SK-N-SH (cell line): ENCODE measurements at regions not wholly inside any gene's neighbourhood (a gene's known extent, or its start where the extent isn't known, plus 50 kb on each side); places are given as distances from the start of the nearest gene placed in this dataset.

ENCODE experiments used
- CTCF ChIA-PET: fragments of 300-600, 350-600 bp; formaldehyde crosslinking; extraction: SDS; loops from one replicate; lab custom pipeline; 2021; lab: Yijun Ruan, JAX
- POLR2A ChIA-PET: fragments of 350-600 bp; sonication (Branson Sonifier 250); formaldehyde crosslinking; extraction: SDS; loops from one replicate; lab custom pipeline; 2020; ENCODE audit warnings: antibody characterized with exemption, inconsistent platforms; lab: Yijun Ruan, JAX
- DNase-seq: peaks from one replicate; pipeline ENCODE4 v3.0.0; 2012
- H2AFZ ChIP-seq: fragments of 200-600 bp; sonication (generic); 2 replicates; pipeline ENCODE4 v1.8.1; 2016; ENCODE audit warnings: antibody characterized with exemption, mild to moderate bottlenecking, low read depth
- H3F3A ChIP-seq: fragments of 200-600 bp; sonication (generic); replicated peaks from 2 replicates; pipeline ENCODE3; 2016; ENCODE audit warnings: antibody characterized with exemption, mild to moderate bottlenecking; ENCODE audit not compliant: insufficient read depth
- H3K27ac ChIP-seq, 2 experiments: fragments of 200-500 bp in 1 of 2; fragments of 200-600 bp in 1 of 2; sonication (Bioruptor generic) in 1 of 2; sonication (generic), shearing (Covaris generic) in 1 of 2; 2 replicates each; pipeline versions ENCODE4 v1.5.1 to v1.6.1; 2014 to 2016; ENCODE audit warnings: low read depth in 2 of 2, inconsistent platforms in 1 of 2, low read length in 1 of 2, mild to moderate bottlenecking in 1 of 2, mixed read lengths in 1 of 2
- H3K27me3 ChIP-seq: fragments of 200-600 bp; sonication (generic), shearing (Covaris generic); 2 replicates; pipeline ENCODE4 v1.6.1; 2016; ENCODE audit warnings: mixed run types; ENCODE audit not compliant: insufficient read depth
- H3K36me3 ChIP-seq, 2 experiments: fragments of 200-500 bp in 1 of 2; fragments of 200-600 bp in 1 of 2; sonication (Bioruptor generic) in 1 of 2; sonication (generic) in 1 of 2; replicated peaks in 1 of 2; 2 replicates each; pipeline versions ENCODE3 to v1.5.1; 2014 to 2016; ENCODE audit warnings: low read length in 1 of 2, mild to moderate bottlenecking in 1 of 2; ENCODE audit not compliant: insufficient read depth in 2 of 2, control insufficient read depth in 1 of 2
- H3K4me1 ChIP-seq, 2 experiments: fragments of 200-500 bp in 1 of 2; fragments of 200-600 bp in 1 of 2; sonication (Bioruptor generic) in 1 of 2; sonication (generic), shearing (Covaris generic) in 1 of 2; 2 replicates each; pipeline versions ENCODE4 v1.5.1 to v1.6.1; 2014 to 2016; ENCODE audit warnings: low read depth in 1 of 2, low read length in 1 of 2, mixed run types in 1 of 2; ENCODE audit not compliant: insufficient read depth in 2 of 2, control insufficient read depth in 1 of 2
- H3K4me2 ChIP-seq: fragments of 200-600 bp; sonication (generic), shearing (Covaris generic); 2 replicates; pipeline ENCODE4 v1.6.1; 2017; ENCODE audit warnings: mixed run types
- H3K4me3 ChIP-seq, 2 experiments: fragments of 200-500 bp in 1 of 2; fragments of 200-600 bp in 1 of 2; sonication (Bioruptor generic) in 1 of 2; sonication (generic), shearing (Covaris generic) in 1 of 2; 2 replicates each; pipeline versions ENCODE4 v1.5.1 to v1.8.1; 2014 to 2016; ENCODE audit warnings: low read depth in 2 of 2, inconsistent platforms in 1 of 2, low read length in 1 of 2, mild to moderate bottlenecking in 1 of 2, mixed read lengths in 1 of 2, moderate library complexity in 1 of 2
- H3K79me2 ChIP-seq: fragments of 200-600 bp; sonication (generic); 2 replicates; pipeline ENCODE4 v1.8.1; 2017; ENCODE audit warnings: mild to moderate bottlenecking; ENCODE audit not compliant: insufficient read depth
- H3K9ac ChIP-seq: fragments of 200-600 bp; sonication (generic); 2 replicates; pipeline ENCODE4 v1.6.1; 2017; ENCODE audit warnings: mixed run types
- H3K9me2 ChIP-seq: fragments of 200-600 bp; sonication (generic); 2 replicates; pipeline ENCODE4 v1.6.1; 2017; ENCODE audit warnings: mixed run types
- H3K9me3 ChIP-seq: fragments of 200-600 bp; sonication (generic); 2 replicates; pipeline ENCODE4 v1.6.1; 2017; ENCODE audit warnings: mixed run types, mild to moderate bottlenecking, moderate library complexity
- H4K20me1 ChIP-seq: fragments of 200-600 bp; sonication (generic); 2 replicates; pipeline ENCODE4 v1.6.1; 2017; ENCODE audit warnings: mild to moderate bottlenecking, mixed run types; ENCODE audit not compliant: insufficient read depth
- GABPA ChIP-seq: IDR thresholded peaks from 2 replicates; pipeline ENCODE4 v1.4.0; 2012; ENCODE audit warnings: low read depth, mild to moderate bottlenecking
- JUND ChIP-seq: IDR thresholded peaks from 2 replicates; pipeline ENCODE4 v1.4.0; 2012
- NRF1 ChIP-seq: IDR thresholded peaks from 2 replicates; pipeline ENCODE4 v1.6.1; 2012; ENCODE audit warnings: low read depth, mild to moderate bottlenecking, low read length
- RFX5 ChIP-seq: IDR thresholded peaks from 2 replicates; pipeline ENCODE4 v1.6.1; 2012; ENCODE audit warnings: mild to moderate bottlenecking, improper control_type of control experiment, low read length
- WGBS: methylation state at CpG from one replicate; pipeline ENCODE4 v1.1.6; 2017; ENCODE audit warnings: low lambda C conversion rate; 5-methylcytosine and 5-hydroxymethylcytosine counted together
- TF ChIP-seq, protein P1 (sequence below): IDR thresholded peaks from 2 replicates; pipeline ENCODE4 v1.4.0; 2012; ENCODE audit warnings: low read depth, borderline replicate concordance

GRCh38 chr6:48183811-48184605, 73.0 kb upstream of the PTCHD4 start:
- no peak overlapping the region for H3K9ac ChIP-seq
- no peak overlapping the region; a peak in 1 of 4 replicates for H3K27ac ChIP-seq
- DNase-seq, result no peak
- H3K79me2 ChIP-seq, result no peaks in the 10 kb centered on the region
- H3K4me1 ChIP-seq, result no peaks in the 10 kb centered on the region
- 7% methylated on average over 4 of the region's 4 CpGs for WGBS
- H3K9me2 ChIP-seq, result no peaks in the 10 kb centered on the region
- H3K9me3 ChIP-seq, result no peaks in the 10 kb centered on the region
- H3K27me3 ChIP-seq, result peaks cover 7% of the 10 kb centered on the region; the same call in 1 of the 2 replicates
- no peak overlapping the region for H2AFZ ChIP-seq
- H3F3A ChIP-seq, result no peaks in the 10 kb centered on the region
- H3K36me3 ChIP-seq, result no peaks in the 10 kb centered on the region
- H3K4me3 ChIP-seq, result no peak overlapping the region
- H3K4me2 ChIP-seq, result no peak overlapping the region
- POLR2A ChIA-PET, result no interaction called here
- no peaks in the 10 kb centered on the region for H4K20me1 ChIP-seq
- TF ChIP-seq NRF1, result no peak
- CTCF ChIA-PET, result no interaction called here

- WGBS, result 0% methylated on average over 1 of the region's 1 CpG
- H3K79me2 ChIP-seq, result no peaks in the 10 kb centered on the region
- no peak overlapping the region for H3K4me3 ChIP-seq
- H3K27ac ChIP-seq, result no peak overlapping the region
- POLR2A ChIA-PET, result no interaction called here
- DNase-seq, result no peak
- H2AFZ ChIP-seq, result no peak overlapping the region
- H3K9me2 ChIP-seq, result no peaks in the 10 kb centered on the region
- H3K9me3 ChIP-seq, result no peaks in the 10 kb centered on the region
- H3K4me2 ChIP-seq, result no peak overlapping the region
- TF ChIP-seq JUND, result no peak
- no peaks in the 10 kb centered on the region for H3K36me3 ChIP-seq
- CTCF ChIA-PET, result no interaction called here
- no peak overlapping the region for H3K9ac ChIP-seq
- H3K4me1 ChIP-seq, result no peaks in the 10 kb centered on the region
- H3F3A ChIP-seq, result no peaks in the 10 kb centered on the region
- H4K20me1 ChIP-seq, result no peaks in the 10 kb centered on the region
- peaks cover 7% of the 10 kb centered on the region; the same call in 1 of the 2 replicates for H3K27me3 ChIP-seq
These were observed 72.2 kb upstream of the PTCHD4 start for GRCh38 chr6:48183178-48183577.

GRCh38 chr6:48178700-48179099, 67.7 kb upstream of the PTCHD4 start:
- Histone ChIP-seq H3K4me1 (no peaks in the 10 kb centered on the region; a peak in 1 of 4 replicates), H3K4me3 (no peak overlapping the region), H2AFZ (no peak overlapping the region), H3K79me2 (no peaks in the 10 kb centered on the region), H3K9ac (no peak overlapping the region), H3K9me2 (no peaks in the 10 kb centered on the region), H3K9me3 (no peaks in the 10 kb centered on the region), H3K36me3 (no peaks in the 10 kb centered on the region), H3K4me2 (no peak overlapping the region), H4K20me1 (no peaks in the 10 kb centered on the region), H3F3A (no peaks in the 10 kb centered on the region), H3K27ac (no peak overlapping the region), H3K27me3 (no peaks in the 10 kb centered on the region; the same call in 1 of the 2 replicates)
- no peak for TF ChIP-seq RFX5
- TF ChIP-seq GABPA, result no peak
- 8% methylated on average over 2 of the region's 2 CpGs for WGBS
- POLR2A ChIA-PET, result no interaction called here
- CTCF ChIA-PET, result interaction anchor here (0.7 kb wide), 1 partner anchor 9 kb away, joined by 3 read pairs; no protein-coding TSS in a partner anchor
- no peak for DNase-seq

- Histone ChIP-seq H3K4me2 (no peak overlapping the region), H2AFZ (no peak overlapping the region), H3K9me3 (no peaks in the 10 kb centered on the region), H3K79me2 (no peaks in the 10 kb centered on the region), H4K20me1 (no peaks in the 10 kb centered on the region), H3F3A (no peaks in the 10 kb centered on the region), H3K9ac (no peak overlapping the region), H3K36me3 (no peaks in the 10 kb centered on the region), H3K4me1 (no peaks in the 10 kb centered on the region; a peak in 1 of 4 replicates), H3K9me2 (no peaks in the 10 kb centered on the region), H3K27me3 (no peaks in the 10 kb centered on the region; the same call in 1 of the 2 replicates), H3K27ac (no peak overlapping the region), H3K4me3 (no peak overlapping the region)
- CTCF ChIA-PET, result interaction anchor here (0.7 kb wide), 1 partner anchor 8 kb away, joined by 3 read pairs; no protein-coding TSS in a partner anchor
- POLR2A ChIA-PET, result no interaction called here
- WGBS, result 10% methylated on average over 3 of the region's 3 CpGs
- TF ChIP-seq, protein P1, sequence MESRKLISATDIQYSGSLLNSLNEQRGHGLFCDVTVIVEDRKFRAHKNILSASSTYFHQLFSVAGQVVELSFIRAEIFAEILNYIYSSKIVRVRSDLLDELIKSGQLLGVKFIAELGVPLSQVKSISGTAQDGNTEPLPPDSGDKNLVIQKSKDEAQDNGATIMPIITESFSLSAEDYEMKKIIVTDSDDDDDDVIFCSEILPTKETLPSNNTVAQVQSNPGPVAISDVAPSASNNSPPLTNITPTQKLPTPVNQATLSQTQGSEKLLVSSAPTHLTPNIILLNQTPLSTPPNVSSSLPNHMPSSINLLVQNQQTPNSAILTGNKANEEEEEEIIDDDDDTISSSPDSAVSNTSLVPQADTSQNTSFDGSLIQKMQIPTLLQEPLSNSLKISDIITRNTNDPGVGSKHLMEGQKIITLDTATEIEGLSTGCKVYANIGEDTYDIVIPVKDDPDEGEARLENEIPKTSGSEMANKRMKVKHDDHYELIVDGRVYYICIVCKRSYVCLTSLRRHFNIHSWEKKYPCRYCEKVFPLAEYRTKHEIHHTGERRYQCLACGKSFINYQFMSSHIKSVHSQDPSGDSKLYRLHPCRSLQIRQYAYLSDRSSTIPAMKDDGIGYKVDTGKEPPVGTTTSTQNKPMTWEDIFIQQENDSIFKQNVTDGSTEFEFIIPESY, result no peak
- DNase-seq, result no peak
These were observed 66.8 kb upstream of the PTCHD4 start for GRCh38 chr6:48177786-48178185.
